Vagina (tissue), 2 donors: ENCODE measurements at regions not wholly inside any gene's neighbourhood (a gene's known extent, or its start where the extent isn't known, plus 50 kb on each side); places are given as distances from the start of the nearest gene placed in this dataset.

ENCODE experiments used
- DNase-seq, 2 donors: peaks; one replicate each; pipeline ENCODE4 v3.0.0-alpha.2; 2017; ENCODE audit errors: extremely low spot score in 2 of 2
- H3K27ac ChIP-seq: fragments of 200-600 bp; sonication (generic); one replicate; pipeline ENCODE4 v1.5.1; 2019
- H3K27me3 ChIP-seq: fragments of 200-600 bp; sonication (generic); one replicate; pipeline ENCODE4 v1.5.1; 2019
- H3K36me3 ChIP-seq, 2 donors: fragments of 200-600 bp; sonication (generic); one replicate each; pipeline ENCODE4 v1.5.1; 2017 to 2019
- H3K4me1 ChIP-seq: fragments of 200-600 bp; sonication (generic); one replicate; pipeline ENCODE4 v1.5.1; 2019
- H3K4me3 ChIP-seq, 2 donors: fragments of 200-600 bp; sonication (generic); 1 replicate in 1 of 2; 2 replicates in 1 of 2; pipeline ENCODE4 v1.5.1; 2016 to 2019
- H3K9me3 ChIP-seq: fragments of 200-600 bp; sonication (generic); one replicate; pipeline ENCODE4 v1.5.1; 2019
- CTCF ChIP-seq, 3 experiments: fragments of 450-650 bp in 2 of 3; fragments of 200-600 bp in 1 of 3; sonication (generic) in 1 of 3; IDR thresholded peaks; one replicate each; pipeline ENCODE4 v1.5.1; 2017 to 2019; ENCODE audit warnings: antibody characterized with exemption in 3 of 3, mild to moderate bottlenecking in 2 of 3, moderate library complexity in 2 of 3
- POLR2A ChIP-seq, 2 donors: fragments of 450-650 bp; IDR thresholded peaks; one replicate each; pipeline ENCODE4 v1.6.1; 2017; ENCODE audit warnings: antibody characterized with exemption in 2 of 2, mild to moderate bottlenecking in 2 of 2, moderate library complexity in 2 of 2
- POLR2AphosphoS5 ChIP-seq, 2 donors: sonication (generic); formaldehyde crosslinking; IDR thresholded peaks; one replicate each; pipeline ENCODE4 v1.9.0; 2017; ENCODE audit warnings: antibody characterized with exemption in 2 of 2, mild to moderate bottlenecking in 2 of 2, low read depth in 1 of 2; ENCODE audit not compliant: insufficient read depth in 1 of 2
- intact Hi-C: fragments of 100-400 bp; cut with DNase I; formaldehyde crosslinking; loops from one replicate; pipeline ENCODE4 v1.15.1; 2023

GRCh38 chr5:74370168-74370567 is 270.4 kb downstream of the ENC1 start:
- peaks cover 8% of the 10 kb centered on the region for H3K4me1 ChIP-seq
- H3K27me3 ChIP-seq, result no peaks in the 10 kb centered on the region
- no peaks in the 10 kb centered on the region for H3K36me3 ChIP-seq
- H3K9me3 ChIP-seq, result no peaks in the 10 kb centered on the region
- intact Hi-C loops, result no loop called here
- H3K4me3 ChIP-seq, result no peak overlapping the region
- no peak overlapping the region for H3K27ac ChIP-seq
- TF ChIP-seq POLR2A (IDR thresholded peaks at IDR 0.05) (no peak), POLR2AphosphoS5 (IDR thresholded peaks at IDR 0.05; ENCODE audit: insufficient read depth in 1 of 2, low read depth in 1 of 2) (no peak), CTCF (IDR thresholded peaks at IDR 0.05) (no peak)
- peak in 1 of 2 donors; percentile 87 for DNase-seq

- Histone ChIP-seq H3K36me3 (no peaks in the 10 kb centered on the region), H3K4me3 (no peak overlapping the region), H3K27ac (no peak overlapping the region), H3K9me3 (no peaks in the 10 kb centered on the region), H3K27me3 (no peaks in the 10 kb centered on the region), H3K4me1 (peaks cover 8% of the 10 kb centered on the region)
- intact Hi-C loops, result no loop called here
- TF ChIP-seq POLR2AphosphoS5 (IDR thresholded peaks at IDR 0.05; ENCODE audit: insufficient read depth in 1 of 2, low read depth in 1 of 2), result no peak
- no peak for TF ChIP-seq CTCF (IDR thresholded peaks at IDR 0.05)
- TF ChIP-seq POLR2A (IDR thresholded peaks at IDR 0.05), result no peak
- DNase-seq, result peak in 1 of 2 donors; percentile 80
These were observed 271.4 kb downstream of the ENC1 start for GRCh38 chr5:74369173-74369572.

DNA sequence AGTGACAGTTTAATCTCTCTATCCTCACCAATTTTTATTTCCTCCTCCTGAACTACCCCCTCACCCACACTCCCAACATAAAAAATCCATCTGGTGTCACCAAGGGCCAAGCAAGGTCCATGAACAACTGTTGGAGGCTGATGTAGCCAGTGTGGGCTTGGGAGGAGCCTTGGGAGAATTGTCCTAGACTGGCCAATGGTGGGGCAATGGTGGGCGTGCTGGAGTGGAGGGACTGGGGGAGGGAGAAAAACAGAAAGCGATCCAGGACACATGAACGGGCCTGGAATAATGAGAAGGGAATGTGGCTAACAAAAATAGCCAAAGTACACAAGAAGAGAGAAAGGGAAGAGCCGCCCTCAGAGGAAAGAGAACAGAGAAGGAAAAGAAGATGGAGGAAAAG is 272.6 kb downstream of the ENC1 start:
- TF ChIP-seq CTCF (IDR thresholded peaks at IDR 0.05), result no peak
- TF ChIP-seq POLR2AphosphoS5 (IDR thresholded peaks at IDR 0.05; ENCODE audit: insufficient read depth in 1 of 2, low read depth in 1 of 2), result no peak
- TF ChIP-seq POLR2A (IDR thresholded peaks at IDR 0.05), result no peak
- peak in 1 of 2 donors; percentile 56 for DNase-seq
- Histone ChIP-seq H3K4me3 (no peak overlapping the region), H3K27me3 (no peaks in the 10 kb centered on the region), H3K4me1 (peaks cover 8% of the 10 kb centered on the region), H3K27ac (peak overlapping the region; percentile 28), H3K9me3 (no peaks in the 10 kb centered on the region), H3K36me3 (no peaks in the 10 kb centered on the region)
- intact Hi-C loops, result no loop called here

DNA sequence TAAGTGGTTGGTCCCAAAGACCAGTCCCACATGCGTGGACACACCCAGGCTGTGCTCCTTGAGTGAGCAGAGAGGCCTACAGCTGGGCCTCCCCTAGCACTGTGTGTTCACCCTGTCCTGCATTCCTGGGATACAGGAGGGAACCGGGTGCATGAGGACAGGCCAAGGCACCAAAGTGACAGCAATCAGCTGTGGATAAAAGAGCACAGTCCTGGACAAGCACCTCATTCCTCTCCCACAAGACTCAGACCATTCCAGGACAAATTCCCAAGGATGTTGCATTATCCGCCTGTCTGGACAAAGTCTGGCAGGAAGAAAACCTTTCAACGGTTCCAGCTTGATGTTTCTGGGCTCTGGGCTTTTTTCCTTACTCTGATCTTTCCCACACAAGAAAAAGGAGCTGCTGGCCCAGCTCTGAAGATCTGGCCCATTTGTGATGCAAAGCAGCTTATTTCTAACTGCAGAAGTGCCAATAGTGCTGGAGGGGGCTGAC is 273.2 kb downstream of the ENC1 start:
- intact Hi-C loops, result no loop called here

More for the DNA sequence above, 273.2 kb downstream of the ENC1 start:
- H3K27me3 ChIP-seq, result no peaks in the 10 kb centered on the region
- no peaks in the 10 kb centered on the region for H3K36me3 ChIP-seq
- no peak overlapping the region for H3K4me3 ChIP-seq
- DNase-seq, result peak in 1 of 2 donors; percentile 85
- peaks cover 8% of the 10 kb centered on the region for H3K4me1 ChIP-seq
- no peaks in the 10 kb centered on the region for H3K9me3 ChIP-seq
- TF ChIP-seq POLR2A (IDR thresholded peaks at IDR 0.05) (no peak), CTCF (IDR thresholded peaks at IDR 0.05) (no peak), POLR2AphosphoS5 (IDR thresholded peaks at IDR 0.05; ENCODE audit: insufficient read depth in 1 of 2, low read depth in 1 of 2) (no peak)
- H3K27ac ChIP-seq, result peak overlapping the region; percentile 28
